ENCODE measurements at regions not wholly inside any gene's neighbourhood (a gene's known extent, or its start where the extent isn't known, plus 50 kb on each side); places are given as distances from the start of the nearest gene placed in this dataset.
"Not testable (repeated sequence)": the region's sequence is repeated elsewhere in the genome, so short reads cannot be mapped to it uniquely, and the experiment has no call there.

GRCh38 chr21:23853796-23854379 lies 1753.4 kb downstream of the MRPL39 start:
- FAIRE-seq = peak; percentile 59

DNA sequence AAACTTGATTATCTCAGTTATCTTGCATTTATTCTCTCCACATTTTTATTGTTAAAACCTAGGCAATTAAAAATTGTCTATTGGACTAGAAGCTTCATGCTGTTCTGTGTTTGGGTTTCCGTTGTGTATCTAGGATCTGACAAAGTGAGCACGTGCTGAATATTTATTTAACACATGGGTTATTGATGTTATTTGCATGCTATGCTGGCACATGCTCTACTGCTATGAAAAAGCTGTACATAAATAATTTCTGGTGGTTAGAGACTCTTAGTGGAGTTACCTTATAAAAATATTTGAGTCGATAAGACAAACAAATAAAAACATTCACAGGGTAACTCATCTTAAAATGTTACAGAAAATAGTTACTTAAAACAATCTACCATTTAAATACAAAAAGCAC lies 1769.7 kb downstream of the MRPL39 start:
- peak; percentile 93 for FAIRE-seq

GRCh38 chr21:23822760-23823159 lies 1784.5 kb downstream of the MRPL39 start:
- FAIRE-seq = no peak

DNA sequence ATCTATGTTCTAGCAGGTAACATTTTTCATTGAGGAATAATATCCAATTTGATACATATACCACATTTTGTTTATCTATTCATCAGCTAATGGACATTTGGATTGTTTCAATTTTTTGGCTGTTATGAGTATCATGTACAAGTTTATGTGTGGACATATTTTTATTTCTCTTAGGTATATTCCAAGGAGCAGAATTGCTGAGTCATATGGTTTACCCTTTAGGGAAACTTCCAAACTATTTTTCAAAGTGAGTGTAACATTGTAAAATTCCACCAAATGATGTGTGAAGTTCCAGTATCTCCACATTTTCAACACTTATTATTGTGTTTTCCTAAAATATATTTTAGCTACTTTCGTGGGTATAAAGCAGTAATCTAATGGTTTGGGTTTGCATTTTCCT lies 1789.9 kb downstream of the MRPL39 start:
- no peak for FAIRE-seq

DNA sequence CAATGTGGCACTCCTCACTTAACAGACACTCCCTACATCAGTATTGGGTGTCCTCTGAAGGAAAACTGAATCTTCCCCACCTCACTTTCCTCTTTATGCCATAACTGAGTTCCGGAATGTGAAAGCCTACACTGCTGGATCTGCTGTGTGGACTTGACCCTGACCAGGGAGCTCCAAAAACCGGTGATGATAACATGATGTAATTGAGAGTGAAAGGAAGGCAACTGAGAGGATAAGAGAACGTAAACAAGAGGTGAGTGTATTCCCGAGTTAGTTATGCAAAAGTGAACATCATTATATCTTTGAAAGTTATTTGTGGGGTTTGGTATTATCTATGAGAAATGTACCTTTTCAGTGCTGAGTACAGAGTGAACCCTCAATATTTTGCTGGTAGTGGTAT lies 1794.8 kb downstream of the MRPL39 start:
- FAIRE-seq = no peak

GRCh38 chr21:23811805-23812204 lies 1795.5 kb downstream of the MRPL39 start:
- no peak for FAIRE-seq

DNA sequence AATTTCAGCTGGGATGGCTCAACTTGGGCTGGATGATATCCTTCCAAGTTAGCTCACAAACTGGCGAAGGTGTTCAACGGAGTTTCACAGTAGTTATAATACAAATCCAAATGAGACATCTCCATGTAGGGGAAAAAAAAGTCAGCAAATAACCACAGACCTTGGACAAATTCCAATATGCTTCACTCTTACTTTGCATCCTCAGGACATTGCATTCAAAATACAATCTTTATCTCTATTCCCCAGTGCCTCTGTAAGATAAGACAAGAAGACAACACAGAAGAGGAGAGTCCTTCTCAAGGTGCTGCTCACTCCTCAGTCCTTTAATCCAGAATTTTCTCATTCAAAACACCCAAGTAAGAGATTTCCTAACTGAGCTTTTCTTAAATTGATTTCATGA lies 1797.7 kb downstream of the MRPL39 start:
- FAIRE-seq = no peak

GRCh38 chr21:23806966-23807548 lies 1800.2 kb downstream of the MRPL39 start:
- FAIRE-seq = not testable (repeated sequence)

DNA sequence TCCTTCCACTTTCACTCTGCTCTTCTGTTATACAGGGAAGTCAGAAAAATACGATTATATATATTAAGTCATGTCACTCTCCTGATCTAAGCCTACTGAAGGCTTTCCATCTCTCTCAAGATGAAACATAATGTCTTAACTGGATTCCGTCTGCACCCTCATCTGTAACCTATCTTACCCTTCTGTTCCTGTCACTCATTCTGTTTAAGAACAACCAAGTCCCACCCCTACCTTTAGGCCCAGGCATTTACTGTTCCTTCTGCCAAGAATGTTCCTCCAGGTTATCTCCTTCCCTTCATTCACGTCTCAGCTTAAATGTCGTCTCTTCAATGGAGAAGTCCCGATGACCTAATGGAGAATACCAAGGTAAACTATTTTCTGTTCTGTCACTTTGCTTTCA lies 1802.4 kb downstream of the MRPL39 start:
- FAIRE-seq = no peak

DNA sequence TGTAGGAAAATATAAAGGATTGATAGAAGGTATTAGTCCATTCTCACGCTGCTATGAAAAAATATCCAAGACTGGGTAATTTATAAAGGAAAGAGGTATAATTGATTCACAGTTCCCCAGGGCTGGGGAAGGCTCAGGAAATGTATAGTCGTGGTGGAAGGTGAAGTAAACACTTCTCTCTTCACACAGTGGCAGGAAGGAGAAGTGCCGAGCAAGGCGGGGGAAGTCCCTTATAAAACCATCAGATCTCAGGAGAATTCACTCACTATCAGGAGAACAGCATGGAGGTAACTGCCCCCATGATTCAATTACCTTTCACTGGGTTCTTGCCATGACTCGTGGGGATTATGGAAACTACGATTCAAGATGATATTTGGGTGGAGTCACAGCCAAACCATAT lies 1806.0 kb downstream of the MRPL39 start:
- FAIRE-seq = no peak

DNA sequence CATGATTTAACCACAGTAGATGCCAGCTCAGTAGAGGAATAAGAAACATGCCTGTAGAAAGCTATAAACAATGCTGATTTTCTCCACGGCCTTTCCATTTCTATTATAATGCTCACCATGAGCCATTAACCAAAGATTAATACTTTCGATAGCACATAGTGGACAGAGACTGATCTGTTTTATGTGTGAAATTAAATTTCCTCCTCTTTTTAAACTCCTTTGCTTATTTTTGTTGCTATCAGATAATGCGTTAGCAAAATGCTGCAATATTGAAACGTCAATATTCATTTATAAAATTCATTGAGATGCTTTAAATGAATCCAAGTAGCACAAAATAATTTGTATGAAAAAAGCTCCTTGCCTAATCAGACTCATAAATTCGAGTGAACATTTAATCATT lies 1807.9 kb downstream of the MRPL39 start:
- FAIRE-seq = no peak

- no peak for FAIRE-seq
Observed at GRCh38 chr21:23792300-23792699, 1815.0 kb downstream of the MRPL39 start.

DNA sequence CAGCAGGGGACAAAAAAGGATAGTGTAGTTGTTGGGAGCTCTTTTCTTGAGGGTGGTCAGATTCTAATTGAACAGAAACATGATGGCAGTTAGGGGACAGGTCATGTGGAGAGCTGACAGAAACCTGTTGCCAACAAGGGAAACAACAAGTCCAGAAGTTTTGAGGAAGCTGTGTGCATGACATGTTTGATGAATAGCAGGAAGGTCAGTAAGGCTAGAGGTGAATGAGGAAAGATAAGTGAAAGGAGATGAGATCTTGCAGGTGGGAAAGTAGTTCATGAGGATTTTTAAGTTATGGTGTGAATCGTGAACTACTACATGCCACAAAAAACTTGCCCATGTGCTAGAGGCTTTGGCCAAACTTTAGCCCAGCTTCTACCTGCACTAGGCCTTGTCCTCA lies 1817.4 kb downstream of the MRPL39 start:
- no peak for FAIRE-seq

- FAIRE-seq = no peak
Observed at GRCh38 chr21:23780326-23780725, 1827.0 kb downstream of the MRPL39 start.

GRCh38 chr21:23743821-23744220 lies 1863.5 kb downstream of the MRPL39 start:
- no peak for FAIRE-seq

DNA sequence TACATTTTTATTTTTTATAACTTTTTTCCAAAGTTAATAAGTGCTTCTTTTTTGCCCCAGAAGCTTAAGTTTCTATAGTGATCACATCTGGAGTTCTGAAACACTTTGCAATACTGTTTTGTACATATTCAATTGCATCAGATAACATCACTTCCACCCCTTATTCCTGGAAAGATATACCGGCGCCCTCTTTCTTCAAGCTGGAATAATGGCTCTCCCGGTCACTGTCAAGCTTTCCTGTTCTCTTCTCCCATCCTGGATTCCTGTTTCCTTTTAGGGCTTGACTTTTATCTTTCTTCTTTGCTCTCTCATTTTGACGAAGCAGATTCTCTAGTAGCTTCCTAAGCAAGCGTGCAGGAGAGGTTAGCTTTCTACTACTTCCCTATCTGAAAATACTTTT lies 1866.8 kb downstream of the MRPL39 start:
- no peak for FAIRE-seq

GRCh38 chr21:23732776-23733175 lies 1874.5 kb downstream of the MRPL39 start:
- no peak for FAIRE-seq

DNA sequence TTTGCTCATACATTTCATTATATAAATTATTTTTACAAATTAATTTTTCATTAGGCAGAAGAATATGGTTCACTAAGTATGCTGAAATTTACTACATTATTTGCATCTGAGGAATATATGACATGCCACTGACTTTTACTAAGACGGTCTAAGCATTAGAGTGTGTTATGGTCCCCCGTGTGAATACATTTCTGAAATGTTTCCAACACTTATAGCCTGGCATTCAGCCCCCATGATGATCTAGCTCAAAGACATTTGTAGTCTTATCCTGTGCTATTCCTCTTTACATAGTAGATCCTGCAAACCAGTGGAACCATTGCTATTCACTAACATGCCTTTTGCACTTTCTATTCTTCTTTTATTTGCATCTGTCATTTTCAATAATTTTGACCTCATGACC lies 1878.0 kb downstream of the MRPL39 start:
- no peak for FAIRE-seq

- no peak for FAIRE-seq
Observed at GRCh38 chr21:23725576-23725975, 1881.7 kb downstream of the MRPL39 start.

GRCh38 chr21:23718446-23719285 lies 1888.6 kb downstream of the MRPL39 start:
- FAIRE-seq = no peak

GRCh38 chr21:23712166-23712565 lies 1895.1 kb downstream of the MRPL39 start:
- FAIRE-seq = no peak

DNA sequence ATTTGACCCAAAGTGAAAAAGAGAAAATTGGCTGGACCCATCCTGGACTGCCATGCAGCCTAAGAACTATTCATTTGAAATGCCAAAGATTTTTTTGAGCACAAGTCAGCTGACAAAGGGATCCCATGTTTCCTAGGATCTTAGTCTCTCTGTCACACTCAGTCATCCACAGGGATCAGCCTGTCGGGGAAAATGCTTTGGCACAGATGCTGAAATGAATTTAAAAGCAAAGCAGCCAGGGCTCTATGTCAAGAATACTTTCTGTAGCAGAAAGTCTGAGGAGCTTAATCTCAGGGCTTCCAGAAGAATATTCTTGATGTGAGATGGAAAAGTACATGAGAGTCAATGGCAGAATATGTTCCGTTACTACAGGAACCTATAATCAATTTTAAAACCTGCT lies 1900.8 kb downstream of the MRPL39 start:
- FAIRE-seq = no peak

GRCh38 chr21:23699402-23699801 lies 1907.9 kb downstream of the MRPL39 start:
- FAIRE-seq = no peak

DNA sequence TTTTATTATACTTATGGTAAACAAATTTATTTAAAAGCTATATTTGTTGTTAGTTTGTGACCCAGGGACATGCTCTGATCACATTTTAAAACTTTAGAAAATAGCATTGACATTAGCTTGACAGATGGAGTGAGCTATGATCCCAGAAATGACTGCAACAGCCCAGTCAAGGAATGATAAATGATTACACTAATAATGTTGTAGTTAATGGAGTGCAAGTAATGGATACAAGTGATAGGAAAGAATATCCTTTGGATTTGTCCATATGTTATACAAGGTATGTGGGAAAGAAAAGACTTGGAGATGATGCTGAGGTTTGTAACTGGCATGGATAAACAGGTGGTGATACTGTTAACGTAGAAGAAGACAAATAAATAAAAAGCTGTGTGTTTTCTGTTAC lies 1908.7 kb downstream of the MRPL39 start:
- FAIRE-seq = no peak

Measured in endometrium (tissue), 2 donors.